ENCODE measurements at regions not wholly inside any gene's neighbourhood (a gene's known extent, or its start where the extent isn't known, plus 50 kb on each side); places are given as distances from the start of the nearest gene placed in this dataset.

DNA sequence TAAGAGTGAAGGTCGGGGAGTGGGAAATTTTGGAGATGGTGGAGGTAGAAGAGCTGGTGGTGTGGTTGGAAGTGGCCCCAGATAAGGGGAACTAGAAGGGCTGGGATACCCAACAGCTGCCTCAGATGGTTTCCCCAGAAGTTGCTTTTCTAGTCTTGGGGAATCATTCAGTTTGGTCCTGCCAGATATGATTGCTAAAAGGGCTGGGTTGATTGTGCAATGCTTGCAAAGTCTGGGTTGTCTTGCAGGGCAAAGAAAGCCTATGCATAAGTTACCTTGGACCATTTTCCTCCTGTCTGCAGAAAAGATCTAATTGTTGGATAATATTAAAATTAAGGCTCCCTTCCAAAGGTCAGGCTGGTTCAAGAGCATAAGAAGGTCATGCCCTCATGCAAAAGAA lies 213.8 kb upstream of the ZNF804B start:
- TF ChIP-seq CTCF (IDR thresholded peaks at IDR 0.05; ENCODE audit: low read depth, low read length) (no peak), MYC (IDR thresholded peaks at IDR 0.05; ENCODE audit: low read depth, low read length) (no peak), MAX (IDR thresholded peaks at IDR 0.05; ENCODE audit: low read depth, low read length) (no peak), POLR2A (IDR thresholded peaks at IDR 0.05; ENCODE audit: extremely low read depth, insufficient read length) (no peak)
- no peak for DNase-seq (ENCODE audit: low read depth)
- no peak overlapping the region for H3K4me3 ChIP-seq (ENCODE audit: low read depth, low read length)

DNA sequence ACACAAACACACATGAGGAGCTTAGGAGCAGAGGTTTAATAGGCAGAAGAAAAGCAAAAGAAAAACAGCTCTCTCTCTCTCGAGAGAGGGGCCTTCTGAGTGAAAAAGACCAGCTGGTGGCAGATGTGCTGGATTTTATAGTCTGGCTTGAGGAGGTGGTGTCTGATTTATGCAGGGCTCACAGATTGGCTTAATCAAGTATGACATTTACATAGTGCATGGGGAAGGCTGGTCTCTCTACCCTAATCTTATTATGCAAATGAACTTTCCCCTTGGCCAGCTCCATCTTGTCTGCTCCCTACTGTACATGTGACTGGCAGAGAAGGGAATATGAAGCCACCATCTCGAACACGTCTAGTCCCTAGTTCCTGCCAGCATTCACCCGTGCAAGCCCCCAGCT lies 219.5 kb upstream of the ZNF804B start:
- TF ChIP-seq MAX (IDR thresholded peaks at IDR 0.05; ENCODE audit: low read depth, low read length) (no peak), MYC (IDR thresholded peaks at IDR 0.05; ENCODE audit: low read depth, low read length) (no peak), POLR2A (IDR thresholded peaks at IDR 0.05; ENCODE audit: extremely low read depth, insufficient read length) (no peak), CTCF (IDR thresholded peaks at IDR 0.05; ENCODE audit: low read depth, low read length) (no peak)
- DNase-seq (ENCODE audit: low read depth) = no peak
- no peak overlapping the region for H3K4me3 ChIP-seq (ENCODE audit: low read depth, low read length)

DNA sequence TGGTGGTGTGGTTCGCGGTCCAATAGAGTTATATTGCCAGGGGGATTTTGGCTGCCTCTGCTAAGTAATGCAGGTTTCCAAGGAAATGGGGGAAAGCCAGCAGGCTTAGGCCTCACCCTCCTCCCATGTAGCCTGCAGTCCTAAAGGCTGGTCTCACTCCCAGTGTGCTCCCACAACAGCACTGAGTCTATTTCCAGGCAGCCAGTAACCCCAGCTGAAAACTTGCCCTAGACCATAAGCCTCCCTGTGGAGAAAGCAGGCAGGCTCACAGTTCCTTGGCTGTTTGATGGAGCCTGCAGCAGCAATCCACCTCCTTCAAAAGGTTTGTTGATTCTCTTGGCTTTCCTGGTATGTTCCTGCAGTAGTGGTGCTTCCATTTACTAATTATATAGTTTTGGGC lies 220.0 kb upstream of the ZNF804B start:
- H3K4me3 ChIP-seq (ENCODE audit: low read depth, low read length) = no peak overlapping the region
- TF ChIP-seq CTCF (IDR thresholded peaks at IDR 0.05; ENCODE audit: low read depth, low read length) (no peak), MAX (IDR thresholded peaks at IDR 0.05; ENCODE audit: low read depth, low read length) (no peak), MYC (IDR thresholded peaks at IDR 0.05; ENCODE audit: low read depth, low read length) (no peak), POLR2A (IDR thresholded peaks at IDR 0.05; ENCODE audit: extremely low read depth, insufficient read length) (no peak)
- DNase-seq (ENCODE audit: low read depth) = no peak

- no peak for TF ChIP-seq CTCF (IDR thresholded peaks at IDR 0.05; ENCODE audit: low read depth, low read length)
- TF ChIP-seq MYC (IDR thresholded peaks at IDR 0.05; ENCODE audit: low read depth, low read length) = no peak
- no peak for TF ChIP-seq POLR2A (IDR thresholded peaks at IDR 0.05; ENCODE audit: extremely low read depth, insufficient read length)
- TF ChIP-seq MAX (IDR thresholded peaks at IDR 0.05; ENCODE audit: low read depth, low read length) = no peak
- no peak for DNase-seq (ENCODE audit: low read depth)
- no peak overlapping the region for H3K4me3 ChIP-seq (ENCODE audit: low read depth, low read length)
Observed at GRCh38 chr7:88523645-88524044, 217.0 kb upstream of the STEAP4 start.

DNA sequence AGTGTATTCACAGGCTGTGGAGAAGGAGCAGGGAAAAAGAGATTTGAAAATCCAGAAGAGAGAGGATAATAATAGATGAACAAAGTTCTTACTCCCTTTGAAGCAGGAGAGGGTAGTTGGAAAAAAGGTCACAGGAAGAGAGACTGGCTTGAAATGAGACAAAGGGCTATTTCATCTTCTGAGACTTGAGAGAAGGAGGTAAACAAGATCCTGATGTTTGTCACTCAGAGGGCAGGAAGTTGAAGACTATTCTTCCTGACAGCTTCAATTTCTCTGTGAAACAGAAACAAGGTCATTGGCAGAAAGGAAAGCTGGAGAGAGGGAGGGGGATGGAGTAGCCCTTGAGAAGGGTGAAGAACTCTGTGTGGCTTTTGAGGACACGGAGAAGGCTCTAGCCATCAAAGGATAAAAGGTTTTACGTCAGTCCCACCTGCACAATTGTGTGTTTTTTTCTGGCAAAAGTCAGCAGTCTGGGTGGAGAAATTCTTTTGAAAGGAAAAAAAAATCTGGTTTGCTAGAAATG lies 216.1 kb upstream of the STEAP4 start:
- no peak for DNase-seq (ENCODE audit: low read depth)
- H3K4me3 ChIP-seq (ENCODE audit: low read depth, low read length) = no peak overlapping the region
- TF ChIP-seq MAX (IDR thresholded peaks at IDR 0.05; ENCODE audit: low read depth, low read length) (no peak), POLR2A (IDR thresholded peaks at IDR 0.05; ENCODE audit: extremely low read depth, insufficient read length) (no peak), CTCF (IDR thresholded peaks at IDR 0.05; ENCODE audit: low read depth, low read length) (no peak)

GRCh38 chr7:88516429-88516828 lies 209.7 kb upstream of the STEAP4 start:
- no peak overlapping the region for H3K4me3 ChIP-seq (ENCODE audit: low read depth, low read length)
- TF ChIP-seq MAX (IDR thresholded peaks at IDR 0.05; ENCODE audit: low read depth, low read length) = no peak
- TF ChIP-seq MYC (IDR thresholded peaks at IDR 0.05; ENCODE audit: low read depth, low read length) = no peak
- TF ChIP-seq POLR2A (IDR thresholded peaks at IDR 0.05; ENCODE audit: extremely low read depth, insufficient read length) = no peak
- no peak for TF ChIP-seq CTCF (IDR thresholded peaks at IDR 0.05; ENCODE audit: low read depth, low read length)
- no peak for DNase-seq (ENCODE audit: low read depth)
